Brain microvascular endothelial cell (primary cell): ENCODE measurements at regions not wholly inside any gene's neighbourhood (a gene's known extent, or its start where the extent isn't known, plus 50 kb on each side); places are given as distances from the start of the nearest gene placed in this dataset.

Experiments
- DNase-seq: peaks from one replicate; pipeline ENCODE4 v3.0.0-alpha.2; 2020
- H3K27ac ChIP-seq: fragments of 250-450 bp; sonication (Bioruptor Pico); 2 replicates; pipeline ENCODE4 v1.5.1; 2020; ENCODE audit warnings: mild to moderate bottlenecking, moderate library complexity
- H3K27me3 ChIP-seq: fragments of 250-450 bp; sonication (Bioruptor Pico); replicated peaks from 2 replicates; pipeline ENCODE4 v1.5.1; 2020; ENCODE audit warnings: mild to moderate bottlenecking
- H3K36me3 ChIP-seq: fragments of 250-450 bp; sonication (Bioruptor Pico); replicated peaks from 2 replicates; pipeline ENCODE4 v1.5.1; 2020; ENCODE audit warnings: mild to moderate bottlenecking
- H3K4me3 ChIP-seq: 2 replicates; pipeline ENCODE4 v1.5.1; 2011; ENCODE audit warnings: low read depth, mild to moderate bottlenecking, control low read depth, low read length, moderate library complexity
- in situ Hi-C: cut with HindIII; loops from 2 replicates; pipeline ENCODE4 v1.10.0; 2017; ENCODE audit warnings: low sequenced_read_pairs, low pct_ligation_motif_present
- TF ChIP-seq, protein P1 (sequence below): IDR thresholded peaks from 2 replicates; pipeline ENCODE4 v1.5.1; 2011; ENCODE audit warnings: low read depth, mild to moderate bottlenecking, moderate library complexity, low read length, control low read depth, inconsistent platforms; ENCODE audit errors: missing control alignments

DNA sequence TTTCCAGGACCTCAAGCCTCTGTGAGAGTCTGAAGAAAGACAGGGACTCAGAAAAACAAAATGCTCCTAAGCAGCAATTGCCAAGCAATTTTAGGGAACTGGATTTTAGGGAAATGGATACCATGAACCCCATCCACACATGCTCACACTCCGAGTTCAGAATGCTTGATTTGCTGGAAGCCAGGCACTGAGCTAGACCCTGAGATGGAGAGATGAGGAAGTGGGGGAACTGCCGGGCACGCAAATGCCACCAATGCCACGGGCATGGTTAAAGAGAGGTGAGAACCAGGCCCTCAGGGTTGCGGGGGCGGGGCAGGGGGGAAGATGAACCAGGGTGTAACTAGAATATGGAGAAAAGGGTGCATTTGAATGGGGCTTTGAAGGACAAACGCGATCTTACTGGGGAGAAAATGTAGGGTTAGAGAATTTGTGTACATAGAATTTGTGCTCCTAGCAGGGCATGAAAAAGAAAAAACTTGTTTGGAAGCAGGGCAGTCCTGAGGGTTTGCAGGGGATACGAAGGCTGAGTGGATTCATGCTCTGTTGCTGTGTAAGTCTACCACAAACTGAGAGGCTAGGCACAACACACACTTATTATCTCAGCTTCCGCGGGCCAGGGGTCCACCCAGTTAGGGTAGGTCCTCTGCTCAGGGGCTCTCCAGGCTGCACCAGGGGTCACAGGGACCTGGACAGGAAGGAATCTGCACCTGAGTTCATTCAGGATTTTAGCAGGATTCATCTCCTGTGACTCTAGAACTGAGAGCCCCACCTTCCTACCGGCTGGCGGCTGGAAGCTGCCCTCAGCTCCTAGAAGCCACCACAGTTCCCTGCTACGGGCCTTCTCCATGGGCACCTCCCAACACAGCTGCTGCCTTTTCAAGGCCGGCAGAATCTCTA is 108.0 kb downstream of the SNX5 start:
- Histone ChIP-seq H3K27me3 (no peaks in the 10 kb centered on the region), H3K4me3 (no peak overlapping the region), H3K27ac (no peak overlapping the region), H3K36me3 (no peaks in the 10 kb centered on the region)
- DNase-seq: no peak
- TF ChIP-seq, protein P1, sequence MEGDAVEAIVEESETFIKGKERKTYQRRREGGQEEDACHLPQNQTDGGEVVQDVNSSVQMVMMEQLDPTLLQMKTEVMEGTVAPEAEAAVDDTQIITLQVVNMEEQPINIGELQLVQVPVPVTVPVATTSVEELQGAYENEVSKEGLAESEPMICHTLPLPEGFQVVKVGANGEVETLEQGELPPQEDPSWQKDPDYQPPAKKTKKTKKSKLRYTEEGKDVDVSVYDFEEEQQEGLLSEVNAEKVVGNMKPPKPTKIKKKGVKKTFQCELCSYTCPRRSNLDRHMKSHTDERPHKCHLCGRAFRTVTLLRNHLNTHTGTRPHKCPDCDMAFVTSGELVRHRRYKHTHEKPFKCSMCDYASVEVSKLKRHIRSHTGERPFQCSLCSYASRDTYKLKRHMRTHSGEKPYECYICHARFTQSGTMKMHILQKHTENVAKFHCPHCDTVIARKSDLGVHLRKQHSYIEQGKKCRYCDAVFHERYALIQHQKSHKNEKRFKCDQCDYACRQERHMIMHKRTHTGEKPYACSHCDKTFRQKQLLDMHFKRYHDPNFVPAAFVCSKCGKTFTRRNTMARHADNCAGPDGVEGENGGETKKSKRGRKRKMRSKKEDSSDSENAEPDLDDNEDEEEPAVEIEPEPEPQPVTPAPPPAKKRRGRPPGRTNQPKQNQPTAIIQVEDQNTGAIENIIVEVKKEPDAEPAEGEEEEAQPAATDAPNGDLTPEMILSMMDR: no peak
- in situ Hi-C loops: no loop called here

DNA sequence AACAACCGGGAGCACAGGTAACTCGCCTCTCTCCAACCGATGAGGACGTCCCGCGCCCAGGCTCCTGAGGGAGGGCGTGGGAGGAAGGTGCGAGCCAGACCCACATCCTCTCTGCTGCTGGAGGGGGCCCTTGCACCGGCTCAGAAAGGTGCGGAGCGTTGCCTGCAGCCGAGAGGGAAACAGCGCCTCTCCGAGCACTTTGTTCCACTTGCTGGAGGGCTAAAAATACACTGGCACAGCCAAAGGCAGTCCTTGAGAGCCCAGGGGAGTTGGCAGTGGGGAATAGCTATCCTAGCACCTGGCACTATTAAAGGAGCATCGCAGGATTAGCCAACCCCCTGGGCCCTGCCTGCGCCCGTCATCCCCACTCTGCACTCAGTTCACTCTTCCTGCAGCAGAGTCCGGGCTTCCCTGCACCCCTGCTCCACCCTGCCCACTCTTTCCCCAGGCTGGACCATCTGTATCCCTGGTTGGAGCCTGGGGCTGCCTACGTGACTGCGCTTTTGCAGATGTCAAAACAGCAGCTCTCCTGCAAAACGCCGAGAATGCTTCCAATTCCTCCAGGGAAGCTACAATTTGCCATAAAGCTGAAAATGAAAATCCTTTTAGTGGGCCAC is 108.9 kb downstream of the SNX5 start:
- H3K36me3 ChIP-seq: no peaks in the 10 kb centered on the region
- no peak overlapping the region for H3K4me3 ChIP-seq
- TF ChIP-seq, protein P1: no peak
- H3K27me3 ChIP-seq: no peaks in the 10 kb centered on the region
- no peak for DNase-seq
- no peak overlapping the region for H3K27ac ChIP-seq
- in situ Hi-C loops: no loop called here

DNA sequence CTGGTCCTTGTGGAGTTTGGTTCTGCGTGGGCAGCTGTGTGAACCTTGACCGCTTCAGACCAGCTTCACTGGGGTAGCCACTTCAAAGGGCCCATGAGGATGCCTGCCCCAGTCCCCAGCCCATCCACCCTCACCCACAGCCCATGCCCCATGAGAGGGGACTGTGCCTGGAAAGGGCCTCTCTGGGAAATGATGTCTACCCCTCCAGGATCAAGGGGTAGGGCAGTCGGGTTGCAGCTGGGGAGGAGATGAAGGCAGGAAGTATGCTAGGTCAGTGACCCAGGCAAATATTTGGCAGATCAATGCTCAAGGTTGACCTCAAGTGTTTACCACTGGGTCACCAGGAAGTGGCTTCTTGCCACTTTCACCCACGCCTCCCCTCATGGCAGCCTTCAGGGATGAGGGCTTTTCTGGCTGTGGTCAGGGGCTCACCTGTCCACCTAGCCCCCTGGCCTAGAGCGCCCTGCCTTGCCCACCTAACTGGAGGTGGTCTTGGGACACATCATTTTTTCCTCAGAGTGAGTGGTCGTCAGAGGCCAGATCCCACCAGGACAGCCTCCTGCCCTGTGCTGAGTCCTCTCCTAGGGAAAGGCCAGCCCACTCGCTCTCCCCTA is 109.5 kb downstream of the SNX5 start:
- in situ Hi-C loops: no loop called here
- H3K36me3 ChIP-seq: no peaks in the 10 kb centered on the region

DNA sequence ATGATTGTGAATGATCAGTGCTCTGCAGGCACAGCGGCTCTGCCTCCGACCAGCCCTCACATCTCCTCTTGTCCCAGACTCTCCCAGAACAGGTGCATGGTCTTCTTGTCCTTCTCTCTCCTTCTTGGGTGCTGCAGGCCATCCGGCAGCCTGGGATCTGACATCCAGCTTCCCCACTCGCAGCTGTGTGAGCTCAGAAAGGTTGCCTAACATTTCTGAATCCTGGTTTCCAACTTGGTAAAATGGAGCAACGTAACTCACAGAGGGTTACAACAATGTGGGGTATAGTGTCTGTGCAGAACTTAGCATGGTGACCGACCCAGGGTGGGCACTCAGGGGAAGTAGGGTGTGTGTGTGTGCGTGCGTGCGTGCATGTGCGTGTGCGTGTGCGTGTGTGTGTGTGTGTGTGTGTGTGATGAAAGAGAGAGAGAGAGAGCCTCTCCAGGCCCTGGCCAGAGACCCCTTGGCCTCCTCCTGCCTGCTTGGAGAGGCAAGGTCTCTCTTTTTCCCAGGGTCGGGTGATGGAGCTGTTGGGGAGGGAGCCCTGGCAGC is 110.1 kb downstream of the SNX5 start:
- Histone ChIP-seq H3K27me3 (no peaks in the 10 kb centered on the region), H3K4me3 (no peak overlapping the region), H3K27ac (no peak overlapping the region), H3K36me3 (no peaks in the 10 kb centered on the region)
- DNase-seq: no peak
- TF ChIP-seq, protein P1: no peak
- in situ Hi-C loops: no loop called here

More for the DNA sequence above, 109.5 kb downstream of the SNX5 start:
- Histone ChIP-seq H3K4me3 (no peak overlapping the region), H3K27me3 (no peaks in the 10 kb centered on the region), H3K27ac (no peak overlapping the region)
- TF ChIP-seq, protein P1: no peak
- no peak for DNase-seq

DNA sequence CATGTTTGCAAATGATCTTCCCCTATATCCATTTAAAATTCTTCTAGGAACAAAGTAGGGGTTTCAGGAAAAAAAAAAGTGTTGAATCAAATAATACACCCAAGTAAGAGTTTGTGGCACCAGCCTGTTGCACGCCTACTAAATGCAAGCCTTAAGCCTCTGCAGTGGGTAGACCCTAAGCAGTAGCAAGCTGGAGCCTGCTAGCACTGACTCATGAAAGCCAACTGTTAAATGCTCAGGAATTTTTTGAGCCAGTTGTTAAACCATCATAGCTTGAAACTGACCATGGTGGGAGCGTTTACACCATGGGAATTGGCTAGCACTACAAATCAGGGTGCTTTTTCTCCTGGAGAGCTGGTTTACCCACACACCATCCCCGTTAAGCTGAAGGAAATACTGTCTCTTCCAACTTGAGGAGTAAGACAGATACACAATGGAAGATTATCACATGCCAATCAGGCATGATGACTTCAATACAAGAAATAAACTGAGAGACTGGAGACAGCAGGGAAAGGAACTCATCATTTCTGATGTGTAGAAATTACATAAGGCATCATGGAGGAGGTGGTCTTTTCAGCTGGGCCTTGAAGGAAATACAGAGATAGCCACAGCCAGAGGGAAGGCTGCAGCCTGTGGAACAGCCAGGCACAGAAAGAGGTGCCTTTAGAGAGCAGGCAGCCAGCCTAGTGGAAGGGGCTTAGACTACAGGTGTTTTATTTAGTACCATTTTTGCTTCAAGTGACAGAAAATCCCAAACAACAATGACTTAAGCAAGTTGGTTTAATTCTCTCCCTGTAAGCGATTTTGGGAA is 110.8 kb downstream of the SNX5 start:
- H3K27ac ChIP-seq: no peak overlapping the region
- no peaks in the 10 kb centered on the region for H3K27me3 ChIP-seq
- no peak for DNase-seq
- in situ Hi-C loops: no loop called here
- TF ChIP-seq, protein P1: no peak
- H3K36me3 ChIP-seq: no peaks in the 10 kb centered on the region
- no peak overlapping the region for H3K4me3 ChIP-seq
